GM19397 (cell line): ENCODE measurements at regions not wholly inside any gene's neighbourhood (a gene's known extent, or its start where the extent isn't known, plus 50 kb on each side); places are given as distances from the start of the nearest gene placed in this dataset.

Source experiments
- ATAC-seq: cut with Tn5 transposase; IDR thresholded peaks from one replicate; pipeline ENCODE4 v1.9.1; 2021; ENCODE audit warnings: mild to moderate bottlenecking, moderate library complexity; ENCODE audit not compliant: unreplicated experiment

GRCh38 chr4:140316799-140317198 is 56.6 kb upstream of the SCOC start:
- no peak for ATAC-seq

DNA sequence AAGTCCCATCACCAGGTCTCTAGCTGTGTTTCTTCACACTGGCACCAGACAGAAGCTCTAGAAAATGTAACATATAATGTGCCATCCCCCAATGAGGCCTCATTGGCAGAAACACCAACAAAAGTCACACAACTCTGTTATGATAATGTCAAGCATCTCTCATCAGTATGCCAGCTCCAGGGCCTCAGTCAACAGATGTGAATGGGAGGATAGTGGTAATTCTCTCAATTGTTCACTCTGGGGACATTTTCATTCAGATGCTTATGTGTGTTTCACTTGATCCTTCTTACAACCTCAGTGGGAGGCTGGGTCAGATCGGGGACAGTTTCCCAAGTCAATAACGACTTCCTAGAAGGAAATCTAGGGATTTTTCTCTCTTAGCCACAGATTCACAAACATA is 57.5 kb upstream of the SCOC start:
- ATAC-seq = no peak

- ATAC-seq = no peak
Measured at GRCh38 chr4:140315438-140315837, 58.0 kb upstream of the SCOC start.

GRCh38 chr4:140315019-140315418 is 58.4 kb upstream of the SCOC start:
- no peak for ATAC-seq

- ATAC-seq = no peak
Measured at GRCh38 chr4:140312100-140312499, 61.3 kb upstream of the SCOC start.

DNA sequence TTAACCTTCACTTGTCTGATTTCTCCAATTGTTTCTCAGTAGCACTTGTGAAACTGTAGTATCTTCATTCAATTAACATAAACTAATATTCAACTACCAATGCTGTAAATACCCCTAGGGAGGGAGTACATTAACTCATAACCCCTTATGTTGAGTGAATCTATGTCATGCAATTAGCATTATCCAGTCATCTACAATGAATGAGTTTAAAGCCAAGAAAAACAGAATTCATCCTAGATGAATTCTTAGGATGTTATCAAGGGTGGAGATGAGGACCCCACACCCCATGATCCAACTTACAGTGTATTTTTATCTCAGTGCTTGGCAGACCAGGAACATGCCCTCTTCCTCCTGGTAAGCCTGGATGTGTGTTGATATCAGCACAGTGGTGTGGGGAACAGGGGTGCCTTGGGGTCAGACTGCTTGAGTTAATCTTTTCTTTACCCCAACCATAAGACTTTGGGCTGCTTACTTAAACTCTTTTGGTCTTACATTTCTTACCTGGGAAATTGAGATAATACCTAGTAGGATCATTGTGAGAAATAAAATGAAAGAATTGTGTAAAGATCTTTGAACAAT is 62.1 kb upstream of the SCOC start:
- ATAC-seq = no peak

GRCh38 chr4:140309124-140309870 is 64.1 kb upstream of the SCOC start:
- ATAC-seq = no peak

- ATAC-seq = no peak
Measured at GRCh38 chr4:140308366-140309123, 64.9 kb upstream of the SCOC start.

DNA sequence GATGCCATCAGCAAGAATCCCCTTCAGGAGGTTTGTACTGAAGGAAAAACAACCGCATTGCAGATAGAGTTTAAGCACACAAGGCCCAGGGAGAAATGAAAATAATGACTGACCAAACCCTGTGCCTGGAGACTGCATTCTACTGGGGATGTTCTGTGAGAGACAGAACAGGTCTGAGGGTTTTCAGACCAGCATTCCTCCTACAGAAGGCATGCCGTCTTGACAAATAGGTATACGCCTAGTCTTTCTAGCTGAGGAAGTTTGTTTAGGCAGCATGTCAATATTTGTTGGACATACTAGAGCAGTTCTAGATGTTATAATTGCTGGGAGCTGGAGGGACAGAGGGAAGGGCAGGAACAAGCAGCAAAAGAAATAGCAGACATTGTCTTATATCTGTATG is 68.4 kb upstream of the SCOC start:
- ATAC-seq = no peak

DNA sequence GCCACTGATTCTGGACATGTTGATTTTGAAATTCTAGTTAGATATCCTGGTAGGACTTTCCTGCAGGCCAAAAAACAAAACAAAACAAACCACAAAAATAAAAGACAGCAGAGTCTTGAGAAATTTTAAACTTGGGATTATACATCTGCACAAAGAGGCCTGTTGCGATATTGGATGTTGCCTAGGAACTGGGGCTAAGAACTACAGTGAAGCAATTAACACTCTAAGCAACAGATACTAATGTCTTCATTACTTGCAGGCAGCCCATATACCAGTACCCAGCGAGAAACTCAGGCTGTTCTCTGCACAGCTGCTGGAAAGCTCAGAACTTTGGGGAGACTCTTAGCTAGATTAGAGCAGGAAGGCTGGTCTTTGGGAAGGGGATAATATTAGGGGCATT is 69.1 kb upstream of the SCOC start:
- ATAC-seq = no peak

- no peak for ATAC-seq
Measured at GRCh38 chr4:140302151-140302859, 71.1 kb upstream of the SCOC start.

GRCh38 chr4:140300271-140300970 is 73.0 kb upstream of the SCOC start:
- no peak for ATAC-seq

DNA sequence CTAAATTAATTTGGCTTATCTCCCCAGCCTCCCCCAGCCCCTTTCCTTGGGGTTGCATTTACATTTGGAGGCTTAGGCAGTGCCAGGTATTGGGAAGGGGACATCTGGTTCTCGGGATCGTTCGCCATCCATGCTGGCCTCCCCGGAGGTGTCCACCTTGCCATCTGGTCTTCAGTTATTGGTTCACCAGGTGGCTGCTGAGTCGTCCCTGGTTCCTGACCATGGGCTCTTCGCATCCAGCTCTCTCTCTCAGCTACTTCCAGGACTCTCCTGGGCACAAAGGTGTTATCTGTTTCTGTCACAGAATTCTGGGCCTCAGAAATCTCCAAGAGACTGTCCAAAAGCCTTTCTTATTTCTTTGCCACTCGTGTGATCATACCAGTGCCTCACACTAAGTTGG is 75.4 kb upstream of the SCOC start:
- ATAC-seq = no peak

GRCh38 chr4:140297221-140297570 is 76.2 kb upstream of the SCOC start:
- ATAC-seq = no peak

DNA sequence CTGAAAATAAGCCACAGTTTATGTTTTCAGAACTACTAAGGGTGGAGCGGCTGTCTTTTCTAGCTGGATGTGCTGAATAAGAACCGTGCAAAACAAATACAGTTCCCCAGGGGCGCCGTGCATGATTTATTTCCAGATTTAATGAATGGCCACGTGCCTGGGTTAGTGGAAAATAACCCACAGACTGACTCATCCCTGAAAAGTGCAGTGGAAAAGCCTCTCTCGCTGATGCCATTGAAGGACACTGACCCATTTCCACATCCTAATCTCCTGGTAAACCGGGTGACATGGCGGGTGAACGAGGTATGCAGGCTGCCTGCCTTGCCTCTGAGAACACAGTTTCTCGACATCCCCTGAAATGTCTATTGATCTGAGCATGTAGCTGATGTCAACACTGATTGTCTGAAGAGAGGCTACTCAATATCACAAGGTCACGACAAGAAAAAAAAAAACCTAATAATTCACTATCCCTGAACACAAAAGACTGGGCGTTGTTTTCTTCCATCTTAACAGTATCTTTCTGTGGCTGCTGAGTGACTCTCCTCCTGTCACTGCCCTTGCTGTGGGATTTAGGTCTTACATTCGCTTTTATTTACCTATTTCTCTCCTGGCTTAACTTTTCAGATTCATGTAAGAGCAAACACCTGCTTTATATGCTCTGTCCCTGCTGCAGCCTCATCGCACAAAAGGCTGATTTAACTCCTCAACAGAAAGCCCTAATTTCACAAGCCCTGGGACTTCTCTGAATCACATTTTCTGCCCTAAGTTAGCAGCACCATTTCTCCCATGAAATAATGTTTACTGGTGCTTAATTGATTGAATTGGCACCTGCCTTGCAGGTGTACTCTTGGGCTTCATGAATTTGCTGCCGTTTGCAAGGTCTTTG is 76.9 kb upstream of the SCOC start:
- ATAC-seq = no peak

- no peak for ATAC-seq
Measured at GRCh38 chr4:140293979-140294378, 79.5 kb upstream of the SCOC start.

DNA sequence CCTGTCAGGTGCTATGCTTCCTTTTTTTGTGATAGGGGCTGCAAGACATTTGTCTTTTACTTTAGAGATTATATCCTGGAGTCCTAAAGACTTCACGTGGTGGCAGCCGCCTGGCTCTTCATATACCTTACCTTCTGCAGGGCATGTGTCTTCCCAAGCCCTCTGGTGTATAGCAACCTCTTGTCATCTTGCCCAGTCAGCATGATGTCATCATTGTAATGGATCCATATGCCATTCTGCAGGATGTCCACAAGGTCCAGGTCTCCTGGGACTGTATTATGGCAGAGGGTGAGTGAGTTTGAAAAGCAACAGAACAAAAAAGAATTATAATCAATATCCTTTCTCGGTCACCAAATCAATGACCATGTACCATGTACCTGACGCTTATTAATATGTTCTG is 82.2 kb upstream of the SCOC start:
- ATAC-seq = no peak

- no peak for ATAC-seq
Measured at GRCh38 chr4:140289486-140289885, 84.0 kb upstream of the SCOC start.

- ATAC-seq = no peak
Measured at GRCh38 chr4:140286456-140286855, 87.0 kb upstream of the SCOC start.

GRCh38 chr4:140284456-140284855 is 89.0 kb upstream of the SCOC start:
- no peak for ATAC-seq
